ENCODE measurements at regions not wholly inside any gene's neighbourhood (a gene's known extent, or its start where the extent isn't known, plus 50 kb on each side); places are given as distances from the start of the nearest gene placed in this dataset.

GRCh38 chr21:43273708-43274021, 104.9 kb downstream of the CRYAA start:
- no peak for DNase-seq (ENCODE audit: insufficient read length)
- no peak for FAIRE-seq
- TF ChIP-seq POLR2A (IDR thresholded peaks at IDR 0.05; ENCODE audit: low read depth, low read length) (no peak), TAF1 (IDR thresholded peaks at IDR 0.05; ENCODE audit: borderline replicate concordance, low read depth, low read length) (no peak), POLR2AphosphoS5 (IDR thresholded peaks at IDR 0.05; ENCODE audit: low read depth, low read length) (no peak)

- FAIRE-seq (no peak), DNase-seq (ENCODE audit: insufficient read length) (no peak)
- TF ChIP-seq TAF1 (IDR thresholded peaks at IDR 0.05; ENCODE audit: borderline replicate concordance, low read depth, low read length) (no peak), POLR2AphosphoS5 (IDR thresholded peaks at IDR 0.05; ENCODE audit: low read depth, low read length) (no peak), POLR2A (IDR thresholded peaks at IDR 0.05; ENCODE audit: low read depth, low read length) (no peak)
Observed at GRCh38 chr21:43273016-43273707, 104.4 kb downstream of the CRYAA start.

GRCh38 chr21:43272591-43272990, 103.8 kb downstream of the CRYAA start:
- TF ChIP-seq TAF1 (IDR thresholded peaks at IDR 0.05; ENCODE audit: borderline replicate concordance, low read depth, low read length) (no peak), POLR2A (IDR thresholded peaks at IDR 0.05; ENCODE audit: low read depth, low read length) (no peak), POLR2AphosphoS5 (IDR thresholded peaks at IDR 0.05; ENCODE audit: low read depth, low read length) (no peak)
- DNase-seq (ENCODE audit: insufficient read length) = no peak
- FAIRE-seq = no peak

- no peak for DNase-seq (ENCODE audit: insufficient read length)
- no peak for FAIRE-seq
- TF ChIP-seq TAF1 (IDR thresholded peaks at IDR 0.05; ENCODE audit: borderline replicate concordance, low read depth, low read length) (no peak), POLR2AphosphoS5 (IDR thresholded peaks at IDR 0.05; ENCODE audit: low read depth, low read length) (no peak), POLR2A (IDR thresholded peaks at IDR 0.05; ENCODE audit: low read depth, low read length) (no peak)
Observed at GRCh38 chr21:43271452-43272020, 102.7 kb downstream of the CRYAA start.

GRCh38 chr21:43270800-43271301, 102.0 kb downstream of the CRYAA start:
- FAIRE-seq = no peak
- DNase-seq (ENCODE audit: insufficient read length) = no peak
- TF ChIP-seq TAF1 (IDR thresholded peaks at IDR 0.05; ENCODE audit: borderline replicate concordance, low read depth, low read length) = no peak
- no peak for TF ChIP-seq POLR2A (IDR thresholded peaks at IDR 0.05; ENCODE audit: low read depth, low read length)
- no peak for TF ChIP-seq POLR2AphosphoS5 (IDR thresholded peaks at IDR 0.05; ENCODE audit: low read depth, low read length)

GRCh38 chr21:43269957-43270705, 101.3 kb downstream of the CRYAA start:
- no peak for DNase-seq (ENCODE audit: insufficient read length)
- TF ChIP-seq POLR2A (IDR thresholded peaks at IDR 0.05; ENCODE audit: low read depth, low read length) (no peak), TAF1 (IDR thresholded peaks at IDR 0.05; ENCODE audit: borderline replicate concordance, low read depth, low read length) (no peak), POLR2AphosphoS5 (IDR thresholded peaks at IDR 0.05; ENCODE audit: low read depth, low read length) (no peak)
- FAIRE-seq = no peak

GRCh38 chr21:43269440-43269839, 100.6 kb downstream of the CRYAA start:
- DNase-seq (ENCODE audit: insufficient read length) (no peak), FAIRE-seq (no peak)
- TF ChIP-seq POLR2AphosphoS5 (IDR thresholded peaks at IDR 0.05; ENCODE audit: low read depth, low read length) (no peak), TAF1 (IDR thresholded peaks at IDR 0.05; ENCODE audit: borderline replicate concordance, low read depth, low read length) (no peak), POLR2A (IDR thresholded peaks at IDR 0.05; ENCODE audit: low read depth, low read length) (no peak)

- TF ChIP-seq POLR2A (IDR thresholded peaks at IDR 0.05; ENCODE audit: low read depth, low read length) (no peak), POLR2AphosphoS5 (IDR thresholded peaks at IDR 0.05; ENCODE audit: low read depth, low read length) (no peak), TAF1 (IDR thresholded peaks at IDR 0.05; ENCODE audit: borderline replicate concordance, low read depth, low read length) (no peak)
Observed at GRCh38 chr21:43268804-43269186, 100.0 kb downstream of the CRYAA start.

GRCh38 chr21:43268086-43268803, 99.4 kb downstream of the CRYAA start:
- no peak for FAIRE-seq
- TF ChIP-seq POLR2AphosphoS5 (IDR thresholded peaks at IDR 0.05; ENCODE audit: low read depth, low read length) (no peak), TAF1 (IDR thresholded peaks at IDR 0.05; ENCODE audit: borderline replicate concordance, low read depth, low read length) (no peak), POLR2A (IDR thresholded peaks at IDR 0.05; ENCODE audit: low read depth, low read length) (no peak)

More at GRCh38 chr21:43268804-43269186, 100.0 kb downstream of the CRYAA start:
- no peak for DNase-seq (ENCODE audit: insufficient read length)
- no peak for FAIRE-seq

GRCh38 chr21:43267391-43268085, 98.7 kb downstream of the CRYAA start:
- TF ChIP-seq POLR2AphosphoS5 (IDR thresholded peaks at IDR 0.05; ENCODE audit: low read depth, low read length) (no peak), TAF1 (IDR thresholded peaks at IDR 0.05; ENCODE audit: borderline replicate concordance, low read depth, low read length) (no peak), POLR2A (IDR thresholded peaks at IDR 0.05; ENCODE audit: low read depth, low read length) (no peak)
- FAIRE-seq (no peak), DNase-seq (ENCODE audit: insufficient read length) (no peak)

More at GRCh38 chr21:43268086-43268803, 99.4 kb downstream of the CRYAA start:
- no peak for DNase-seq (ENCODE audit: insufficient read length)

Measured in GM12892 (cell line).